Tibial nerve (tissue), 4 donors: ENCODE measurements at regions not wholly inside any gene's neighbourhood (a gene's known extent, or its start where the extent isn't known, plus 50 kb on each side); places are given as distances from the start of the nearest gene placed in this dataset.

ENCODE experiments used
- CTCF ChIP-seq, 5 experiments: fragments of 200-600 bp in 3 of 5; fragments of 450-650 bp in 2 of 5; sonication (generic) in 3 of 5; IDR thresholded peaks; one replicate each; pipeline ENCODE4 v1.5.1; 2016 to 2019; ENCODE audit warnings: antibody characterized with exemption in 5 of 5, mild to moderate bottlenecking in 3 of 5, moderate library complexity in 2 of 5
- EP300 ChIP-seq, 2 donors: sonication (generic); formaldehyde crosslinking; IDR thresholded peaks; one replicate each; pipeline ENCODE4 v1.6.1; 2017; ENCODE audit warnings: antibody characterized with exemption in 2 of 2, mild to moderate bottlenecking in 1 of 2
- POLR2A ChIP-seq, 2 donors: fragments of 450-650 bp; IDR thresholded peaks; one replicate each; pipeline ENCODE4 v1.6.1; 2017; ENCODE audit warnings: antibody characterized with exemption in 2 of 2, mild to moderate bottlenecking in 2 of 2, moderate library complexity in 2 of 2

DNA sequence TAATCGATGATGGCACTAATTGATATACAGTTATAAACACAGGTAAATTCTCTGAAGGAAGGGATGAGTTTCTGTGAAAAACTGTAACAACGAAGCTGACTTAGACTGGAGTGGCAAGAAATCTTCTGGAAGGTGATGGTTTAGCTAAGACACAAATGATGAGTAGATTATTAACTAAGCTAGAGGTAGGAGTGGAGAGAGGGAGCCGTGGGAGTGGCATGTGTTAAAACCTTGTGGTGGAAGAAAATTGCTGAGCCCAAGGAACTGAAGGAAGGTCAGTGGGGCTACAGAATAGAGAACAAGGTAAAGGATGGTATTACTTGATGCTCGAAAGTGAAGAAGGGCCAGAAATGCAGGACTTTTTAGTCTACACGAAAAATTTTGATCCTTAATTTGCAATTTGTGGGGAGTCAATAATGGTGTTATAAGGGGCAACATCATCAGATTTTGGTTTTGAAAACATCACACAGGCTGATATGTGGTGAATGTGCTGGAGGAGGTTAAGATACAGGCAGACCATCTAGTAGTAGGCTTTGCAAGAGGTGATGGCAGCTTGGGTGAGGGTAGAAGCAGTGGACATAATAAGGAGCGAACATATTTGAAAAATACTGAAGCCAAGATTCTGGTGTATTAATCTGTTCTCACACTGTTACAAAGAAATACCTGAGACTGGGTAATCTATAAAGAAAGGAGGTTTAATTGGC is 93.8 kb downstream of the S1PR1 start:
- no peak for TF ChIP-seq CTCF (IDR thresholded peaks at IDR 0.05)
- no peak for TF ChIP-seq POLR2A (IDR thresholded peaks at IDR 0.05)
- no peak for TF ChIP-seq EP300 (IDR thresholded peaks at IDR 0.05)
